Neural crest cell (in vitro differentiated cells): ENCODE measurements at regions not wholly inside any gene's neighbourhood (a gene's known extent, or its start where the extent isn't known, plus 50 kb on each side); places are given as distances from the start of the nearest gene placed in this dataset. TPM values are rescaled to one million over a fixed set of nuclear protein-coding genes. Genes with fewer than 3 reads are reported as not detected.

ENCODE experiments used
- DNase-seq: peaks from one replicate; pipeline ENCODE4 v3.0.0; 2021; ENCODE audit warnings: low read depth, mixed read lengths, low spot score
- H3K27ac Mint-ChIP-seq: one replicate; pipeline ENCODE4 v1.8.0; 2021; ENCODE audit warnings: mild to moderate bottlenecking, mixed read lengths; ENCODE audit not compliant: unreplicated experiment
- H3K27me3 Mint-ChIP-seq: 2 replicates; pipeline ENCODE4 v1.8.0; 2021; ENCODE audit warnings: low read depth, mild to moderate bottlenecking, mixed read lengths
- H3K36me3 Mint-ChIP-seq: 2 replicates; pipeline ENCODE4 v1.8.0; 2021; ENCODE audit warnings: low read depth, mild to moderate bottlenecking, mixed read lengths
- H3K4me1 Mint-ChIP-seq: 2 replicates; pipeline ENCODE4 v1.8.0; 2021; ENCODE audit warnings: mixed read lengths
- H3K4me3 Mint-ChIP-seq: one replicate; pipeline ENCODE4 v1.8.0; 2021; ENCODE audit warnings: mild to moderate bottlenecking, mixed read lengths
- H3K9me3 Mint-ChIP-seq: 2 replicates; pipeline ENCODE4 v1.8.0; 2021; ENCODE audit warnings: mixed read lengths
- CTCF ChIP-seq: fragments of 200-600 bp; sonication (generic); conservative IDR thresholded peaks from 2 replicates; pipeline ENCODE4 v1.5.0; 2021; ENCODE audit warnings: antibody characterized with exemption, mild to moderate bottlenecking
- microRNA-seq: library from miRNA; unstranded; fragments of <30 nt; microRNA quantifications from one replicate; pipeline ENCODE4, GENCODE V29; 2020

GRCh38 chr4:112093636-112094202 is 51.5 kb upstream of the FAM241A start:
- no peak overlapping the region for H3K27ac Mint-ChIP-seq
- H3K9me3 Mint-ChIP-seq: peaks cover 2% of the 10 kb centered on the region
- no peaks in the 10 kb centered on the region for H3K4me1 Mint-ChIP-seq
- DNase-seq: no peak
- H3K27me3 Mint-ChIP-seq: peaks cover 21% of the 10 kb centered on the region
- H3K4me3 Mint-ChIP-seq: no peak overlapping the region
- TF ChIP-seq CTCF: no peak
- no peaks in the 10 kb centered on the region for H3K36me3 Mint-ChIP-seq

- no peak overlapping the region for H3K4me3 Mint-ChIP-seq
- no peak for TF ChIP-seq CTCF
- no peaks in the 10 kb centered on the region for H3K4me1 Mint-ChIP-seq
- H3K36me3 Mint-ChIP-seq: no peaks in the 10 kb centered on the region
- no peak overlapping the region for H3K27ac Mint-ChIP-seq
- peaks cover 2% of the 10 kb centered on the region for H3K9me3 Mint-ChIP-seq
- no peak for DNase-seq
- H3K27me3 Mint-ChIP-seq: peaks cover 25% of the 10 kb centered on the region
Observed at GRCh38 chr4:112094330-112094729, 50.9 kb upstream of the FAM241A start.

Small RNA genes lying in the stretch of these regions (microRNA-seq; reads per million reads assigned to microRNA genes)
- gene MIR297: not detected
